Central memory CD4-positive, alpha-beta T cell (primary cell): ENCODE measurements at regions not wholly inside any gene's neighbourhood (a gene's known extent, or its start where the extent isn't known, plus 50 kb on each side); places are given as distances from the start of the nearest gene placed in this dataset.
"Not testable (repeated sequence)": the region's sequence is repeated elsewhere in the genome, so short reads cannot be mapped to it uniquely, and the experiment has no call there.

Source experiments
- DNase-seq: peaks from one replicate; pipeline ENCODE4 v3.0.0; 2022

DNA sequence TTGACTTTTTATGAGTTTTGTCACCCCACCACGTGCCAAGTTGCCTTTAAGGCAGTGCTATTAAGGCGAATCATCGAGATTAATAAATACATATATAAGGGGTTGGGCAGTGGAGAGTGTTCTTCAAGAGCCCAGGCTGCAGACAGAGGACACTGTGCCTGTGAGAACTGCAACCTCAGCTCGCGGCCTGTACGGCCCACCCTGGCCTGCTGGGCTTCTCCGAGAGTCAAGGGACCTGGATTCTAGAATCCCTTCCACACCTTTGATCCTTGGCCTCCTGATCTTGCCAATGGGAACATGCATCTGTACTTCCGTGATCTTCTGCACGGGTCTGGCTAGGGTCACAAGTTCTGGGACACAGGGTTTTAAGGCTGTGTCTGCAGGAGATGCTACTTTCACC is 54.5 kb downstream of the IRX5 start:
- no peak for DNase-seq

DNA sequence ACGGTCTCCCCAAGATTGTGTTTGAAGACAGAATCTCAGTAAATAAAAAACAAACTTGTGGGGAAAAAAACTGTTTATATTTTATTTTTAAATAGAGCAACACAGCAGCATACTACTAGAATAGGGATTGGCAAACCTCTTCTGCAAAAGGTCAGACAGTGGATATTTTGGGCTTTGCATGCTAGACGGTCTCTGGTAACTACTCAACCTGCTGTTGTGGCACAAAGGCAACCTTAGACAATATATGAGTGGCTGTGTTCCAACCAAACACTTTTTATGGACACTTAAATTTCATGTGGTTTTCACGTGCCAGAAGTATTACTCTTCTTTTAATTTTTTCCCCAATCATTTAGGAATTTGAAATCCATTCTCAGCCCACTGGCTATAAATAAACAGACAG is 55.0 kb downstream of the IRX5 start:
- DNase-seq = no peak

DNA sequence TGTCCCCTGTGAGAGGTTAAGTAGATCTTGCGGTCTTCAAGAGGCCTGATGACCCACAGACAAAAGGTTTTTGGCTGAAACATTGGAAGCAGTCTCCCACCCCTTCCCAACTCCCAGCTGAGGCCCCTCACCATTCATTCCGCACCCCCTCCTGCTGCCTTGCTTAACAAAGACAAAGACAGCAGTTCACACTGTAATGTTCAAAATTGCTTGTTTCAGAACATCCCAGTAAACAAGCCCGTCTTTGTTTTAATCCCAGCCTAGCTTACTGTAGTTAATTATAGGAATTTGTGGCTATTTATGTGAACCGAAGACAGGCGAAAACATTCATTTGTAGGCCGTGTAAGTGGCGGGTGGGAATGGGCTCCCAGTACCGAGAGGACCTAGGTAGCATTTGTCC is 55.7 kb downstream of the IRX5 start:
- no peak for DNase-seq

DNA sequence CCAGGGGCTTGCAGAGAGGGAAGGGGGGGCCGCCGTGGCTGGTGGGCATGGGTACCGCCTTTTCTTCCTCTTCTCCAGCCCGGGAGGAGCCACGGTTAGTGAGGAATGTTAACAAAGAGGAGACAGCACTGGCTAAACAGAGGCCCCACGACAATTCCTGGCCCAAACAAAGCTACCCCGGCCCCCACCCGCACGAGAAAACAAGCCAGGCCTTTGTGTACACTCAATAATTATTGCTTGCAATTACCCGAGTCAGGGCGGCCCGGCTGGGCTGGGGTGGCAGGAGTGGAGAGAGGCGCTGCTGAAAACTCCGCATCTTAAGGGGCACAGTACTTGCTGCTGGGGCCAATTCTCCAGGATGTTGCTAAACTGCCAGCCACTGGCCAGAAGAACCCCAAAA is 56.4 kb downstream of the IRX5 start:
- DNase-seq = no peak

DNA sequence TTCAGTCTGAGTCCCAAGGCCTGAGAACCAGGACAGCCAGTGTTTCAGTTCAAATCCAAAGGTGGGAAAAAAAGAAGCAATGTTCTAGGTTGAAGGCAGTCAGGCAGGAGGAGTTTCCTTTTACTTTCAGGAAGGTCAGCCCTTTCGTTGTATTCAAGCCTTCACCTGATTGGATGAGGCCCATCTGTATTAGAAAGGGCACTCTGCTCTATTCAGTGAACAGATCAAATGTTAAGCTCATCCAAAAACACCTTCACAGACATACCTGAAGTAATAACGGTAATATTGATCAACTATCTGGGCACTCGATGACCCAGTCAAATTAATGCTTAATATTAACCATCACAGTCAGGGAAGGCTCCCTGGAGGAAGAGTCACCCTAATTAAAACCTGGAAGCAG is 60.9 kb downstream of the IRX5 start:
- no peak for DNase-seq

DNA sequence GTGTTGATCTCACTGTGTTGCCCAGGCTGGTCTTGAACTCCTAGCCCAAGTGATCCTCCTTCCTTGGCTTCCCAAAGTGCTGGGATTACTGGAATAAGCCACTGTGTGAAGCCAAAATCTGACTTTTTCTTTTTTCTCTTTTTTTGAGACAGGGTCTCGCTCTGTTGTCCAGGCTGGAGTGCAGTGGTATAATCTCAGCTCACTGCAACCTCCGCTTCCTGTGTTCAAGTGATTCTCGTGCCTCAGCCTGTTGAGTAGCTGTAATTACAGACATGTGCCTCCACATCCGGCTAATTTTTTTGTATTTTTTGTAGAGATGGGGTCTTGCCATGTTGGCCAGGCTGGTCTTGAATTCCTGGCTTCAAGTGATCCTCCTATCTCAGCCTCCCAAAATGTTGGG is 61.3 kb downstream of the IRX5 start:
- not testable (repeated sequence) for DNase-seq

DNA sequence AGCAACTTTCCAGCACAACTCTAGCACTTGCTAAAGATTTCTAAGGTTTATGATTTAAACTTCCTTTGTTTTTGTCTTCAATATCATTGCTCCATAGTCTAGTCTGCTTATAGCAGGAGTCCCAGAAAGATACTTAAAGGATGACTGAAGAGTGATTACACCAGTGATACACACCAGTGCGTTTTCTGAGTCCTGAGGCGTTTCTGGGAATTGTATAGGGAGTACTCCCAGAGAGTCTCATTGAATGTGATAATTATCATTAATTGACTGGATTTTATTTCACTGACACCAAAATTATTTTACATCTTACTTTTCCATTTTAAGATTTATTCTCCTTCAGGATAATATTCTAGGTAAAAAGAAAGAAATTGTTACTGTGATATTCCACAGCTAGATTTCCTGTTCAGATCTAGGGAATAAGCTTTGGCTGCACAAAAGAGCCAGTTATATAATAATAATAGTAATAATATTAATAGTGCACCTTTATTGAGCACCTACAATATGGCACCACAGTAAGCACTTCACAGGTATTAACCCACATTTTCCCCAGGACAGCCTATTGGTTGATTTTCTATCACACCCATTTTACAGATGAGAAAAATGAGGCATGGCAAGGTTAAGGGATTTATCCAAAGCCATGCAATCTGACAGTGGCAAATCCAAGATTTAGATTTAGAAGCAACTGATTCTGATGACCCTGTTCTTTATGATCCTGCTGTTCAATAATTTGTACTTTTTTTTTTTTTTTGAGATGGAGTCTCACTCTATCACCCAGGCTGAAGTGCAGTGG is 62.6 kb downstream of the IRX5 start:
- DNase-seq = no peak

DNA sequence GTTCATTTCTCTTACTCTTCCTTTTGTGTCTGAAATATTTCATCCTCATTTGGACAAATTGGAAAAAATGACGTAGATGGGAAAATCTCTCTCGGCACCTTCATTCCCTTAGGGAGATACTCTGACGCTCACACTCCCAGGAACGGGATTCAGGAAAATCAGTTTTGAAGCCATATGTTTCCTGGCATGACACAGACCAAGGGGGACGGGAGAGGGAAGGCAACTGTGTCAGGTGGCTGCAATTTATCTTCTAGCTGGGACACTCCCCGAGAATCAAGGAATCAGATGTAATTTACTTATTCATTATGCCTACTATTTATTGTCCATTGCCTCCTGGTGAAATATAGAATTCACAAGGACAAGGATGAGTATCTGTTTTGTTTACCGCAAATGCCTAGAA is 65.5 kb downstream of the IRX5 start:
- DNase-seq = no peak

DNA sequence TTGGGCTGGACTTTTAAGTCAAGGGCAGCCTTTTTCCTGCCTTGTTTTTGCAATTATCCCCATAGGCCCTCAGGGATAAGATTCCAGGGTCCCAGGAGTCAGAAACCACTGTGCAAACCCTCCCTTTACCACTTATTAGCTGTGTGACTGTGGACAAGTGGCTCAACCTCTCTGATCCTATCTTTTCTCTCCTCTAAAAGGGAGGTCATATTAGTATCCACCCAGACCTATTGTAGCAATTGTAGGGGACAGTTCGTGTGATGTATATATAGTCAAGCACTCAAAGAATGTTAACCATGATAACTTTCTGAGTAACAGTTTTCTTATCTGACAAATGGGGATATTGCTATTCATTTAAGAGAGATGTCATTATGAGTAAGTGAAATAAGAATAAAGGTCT is 68.2 kb downstream of the IRX5 start:
- DNase-seq = no peak

DNA sequence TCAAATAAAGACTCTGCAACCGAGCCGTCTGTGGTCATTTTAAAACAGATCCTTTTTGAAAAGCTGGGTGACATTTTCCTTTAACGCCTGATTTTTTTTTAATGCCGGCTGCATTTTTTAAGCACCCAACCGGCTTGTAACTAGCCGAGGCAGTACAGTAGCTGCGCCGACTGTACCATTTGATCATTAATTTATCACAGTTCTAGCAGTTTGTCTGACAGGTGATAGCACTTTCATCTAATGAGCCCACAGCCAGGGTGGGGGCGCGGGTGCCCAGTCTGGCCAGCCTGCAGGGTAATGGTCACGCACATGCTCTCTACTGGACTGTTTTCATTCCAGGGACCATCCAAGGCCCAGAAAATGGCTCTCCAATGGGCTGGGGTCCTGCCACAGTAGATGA is 68.8 kb downstream of the IRX5 start:
- no peak for DNase-seq

DNA sequence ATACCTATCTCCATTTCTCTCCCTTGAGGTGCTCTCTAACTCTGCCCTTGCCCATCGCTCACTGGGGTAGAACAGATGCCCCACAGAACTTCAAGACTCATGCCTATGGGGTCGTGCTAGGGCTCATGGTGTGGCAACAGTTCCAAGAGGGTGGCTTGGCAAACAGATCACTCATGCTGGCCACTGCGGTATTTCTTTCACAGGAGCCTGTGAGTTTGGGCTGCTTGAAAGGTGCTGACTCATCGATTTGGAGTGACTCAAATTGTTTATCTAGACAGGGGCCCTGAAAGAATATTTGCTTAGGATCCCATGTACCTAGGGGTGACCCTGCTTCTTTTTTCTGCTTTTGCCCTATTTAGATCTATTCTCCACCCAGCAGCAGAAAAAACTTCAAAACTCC is 69.9 kb downstream of the IRX5 start:
- DNase-seq = no peak

DNA sequence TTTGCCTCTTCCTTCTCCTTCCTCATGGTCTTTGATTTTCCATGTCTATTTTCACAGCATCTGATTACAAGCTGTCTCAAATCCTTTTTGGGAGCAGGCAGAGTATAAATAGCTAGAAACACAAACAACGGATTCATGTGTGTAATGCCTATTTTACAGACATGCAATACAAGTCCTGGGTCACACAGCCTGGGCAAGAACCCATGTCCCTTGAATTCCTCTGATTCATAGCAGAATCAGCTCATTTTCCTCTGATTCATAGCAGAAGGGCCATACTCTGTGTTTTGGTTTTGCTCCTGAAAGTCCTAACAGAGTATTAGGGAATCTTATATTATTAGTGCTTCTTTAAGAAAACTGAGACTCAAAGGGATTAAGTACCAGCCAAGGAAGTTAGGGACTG is 71.3 kb downstream of the IRX5 start:
- DNase-seq = no peak

DNA sequence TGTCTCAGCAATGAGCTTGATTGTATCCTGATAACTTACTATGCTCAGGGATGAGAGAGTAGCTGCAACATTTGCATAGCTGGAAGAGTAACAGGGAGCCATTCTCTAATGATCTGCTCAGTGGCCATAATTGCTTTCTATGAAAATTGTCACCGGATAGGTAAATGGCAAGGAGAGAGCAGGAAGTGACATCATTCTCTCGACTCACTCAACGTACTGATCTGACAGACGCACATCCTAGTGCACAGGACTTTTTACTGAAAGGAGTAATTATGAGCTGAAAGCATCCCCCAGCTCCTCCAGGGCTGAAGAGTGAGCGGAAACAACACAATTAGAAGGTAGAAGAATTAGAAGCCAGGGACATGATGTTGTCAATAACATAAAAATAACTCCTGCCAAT is 71.8 kb downstream of the IRX5 start:
- DNase-seq = no peak

DNA sequence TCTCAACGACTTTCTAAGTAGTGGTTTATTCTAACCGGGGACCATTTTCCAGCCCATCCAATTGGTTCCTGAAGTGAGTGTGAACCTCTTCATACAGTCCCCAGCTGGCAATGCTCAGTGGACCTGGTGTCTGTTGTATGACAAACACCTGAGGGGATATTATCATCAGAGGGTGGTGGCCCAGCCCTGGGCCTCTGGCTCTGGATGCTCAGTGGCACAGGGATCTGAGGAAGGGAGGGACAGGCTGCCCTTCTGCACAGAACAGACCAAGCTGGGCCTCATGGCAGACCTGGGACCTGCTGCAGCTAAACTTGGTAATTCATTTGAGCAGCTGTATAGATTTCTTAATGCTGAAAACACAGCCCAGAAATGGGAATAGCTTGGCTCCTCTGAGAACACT is 72.6 kb downstream of the IRX5 start:
- no peak for DNase-seq

DNA sequence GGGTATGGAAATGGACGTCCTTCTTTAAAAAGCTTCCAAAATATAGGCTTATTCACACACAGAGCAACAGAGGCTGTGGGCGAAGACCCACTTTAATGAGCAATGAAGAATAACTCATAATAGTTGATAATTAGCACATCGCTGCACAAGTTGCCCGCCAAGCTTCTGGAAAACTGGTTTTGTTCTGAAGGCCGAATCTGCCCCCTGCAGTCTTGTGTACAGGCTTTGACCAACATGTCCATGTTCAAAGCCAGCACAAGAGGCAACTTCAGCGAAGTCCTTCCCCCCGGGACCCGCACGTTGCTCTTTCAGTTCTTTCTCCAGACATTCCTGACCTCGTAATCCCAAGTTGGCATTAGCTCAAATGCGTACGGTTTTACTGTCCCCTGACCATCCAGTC is 73.3 kb downstream of the IRX5 start:
- DNase-seq = no peak

DNA sequence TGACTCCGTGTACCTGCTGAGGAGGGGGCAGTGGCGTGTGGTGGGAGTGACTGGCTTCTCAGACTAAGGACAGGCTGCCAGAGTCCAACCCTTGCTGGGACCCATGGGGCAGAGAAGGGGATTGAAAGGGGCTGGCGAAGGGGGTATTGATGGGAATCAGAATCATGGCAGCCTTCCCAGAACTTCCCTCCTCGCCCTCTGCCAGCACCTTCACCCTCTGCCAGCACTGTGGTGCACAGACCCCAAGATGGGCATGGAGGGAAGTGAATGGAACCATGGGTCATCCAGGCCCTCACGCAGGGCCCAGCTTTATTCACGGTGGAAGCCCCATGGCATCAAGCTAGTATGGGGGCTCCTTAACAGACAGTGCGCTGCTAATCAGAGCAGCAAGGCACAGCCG is 76.8 kb downstream of the IRX5 start:
- DNase-seq = no peak

DNA sequence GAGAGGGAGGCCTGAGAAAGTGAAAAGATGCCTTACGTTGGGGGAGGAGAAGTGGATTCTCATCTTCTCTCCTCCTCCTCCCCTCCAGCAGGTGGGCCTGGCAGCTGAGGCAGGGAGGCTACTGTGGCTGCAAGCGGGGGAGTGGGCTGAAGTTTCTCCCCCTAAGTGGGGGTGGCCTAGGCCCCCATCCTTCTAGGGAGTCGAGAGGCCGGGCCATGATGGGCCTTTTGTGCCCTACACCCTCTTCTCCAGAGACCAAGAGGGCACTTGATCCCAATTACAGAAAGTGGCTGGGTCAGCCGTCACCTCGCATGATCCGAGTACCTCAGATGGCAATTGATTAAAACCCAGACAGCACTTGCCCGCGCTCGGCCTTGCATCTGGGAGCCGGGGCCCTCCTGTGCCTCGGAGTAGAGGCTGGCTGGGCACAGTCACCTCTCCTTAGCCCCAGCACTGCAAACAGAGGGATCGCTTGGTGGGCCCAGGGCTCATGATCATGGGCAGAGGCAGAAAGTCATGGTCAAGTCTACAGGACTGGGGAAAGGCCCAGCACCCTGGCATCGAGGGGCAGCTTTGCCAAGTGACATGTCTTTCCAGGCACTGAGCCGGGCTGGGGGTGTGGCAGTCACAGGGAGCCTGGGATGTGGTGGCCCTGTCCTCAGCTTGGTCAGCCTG is 78.3 kb downstream of the IRX5 start:
- no peak for DNase-seq

DNA sequence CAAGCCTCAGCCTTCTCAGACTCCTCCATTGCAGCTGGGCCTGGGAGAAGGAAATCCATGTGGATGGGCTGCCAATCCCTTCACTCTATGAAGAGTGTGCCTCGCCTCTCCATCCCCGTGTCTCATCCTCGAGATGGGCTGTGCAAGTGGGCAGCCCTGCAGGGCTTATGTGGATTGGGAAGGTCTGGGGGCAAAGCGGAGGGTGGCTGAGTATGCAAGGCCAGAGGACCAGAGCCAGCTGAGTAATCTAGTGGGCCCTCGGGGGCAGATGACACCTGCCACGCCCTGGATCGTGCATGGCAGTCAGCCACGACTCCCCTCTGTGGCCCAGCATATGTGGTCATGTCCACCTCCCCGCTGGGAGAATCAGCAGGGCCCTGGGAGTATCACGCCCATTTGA is 78.9 kb downstream of the IRX5 start:
- DNase-seq = no peak

DNA sequence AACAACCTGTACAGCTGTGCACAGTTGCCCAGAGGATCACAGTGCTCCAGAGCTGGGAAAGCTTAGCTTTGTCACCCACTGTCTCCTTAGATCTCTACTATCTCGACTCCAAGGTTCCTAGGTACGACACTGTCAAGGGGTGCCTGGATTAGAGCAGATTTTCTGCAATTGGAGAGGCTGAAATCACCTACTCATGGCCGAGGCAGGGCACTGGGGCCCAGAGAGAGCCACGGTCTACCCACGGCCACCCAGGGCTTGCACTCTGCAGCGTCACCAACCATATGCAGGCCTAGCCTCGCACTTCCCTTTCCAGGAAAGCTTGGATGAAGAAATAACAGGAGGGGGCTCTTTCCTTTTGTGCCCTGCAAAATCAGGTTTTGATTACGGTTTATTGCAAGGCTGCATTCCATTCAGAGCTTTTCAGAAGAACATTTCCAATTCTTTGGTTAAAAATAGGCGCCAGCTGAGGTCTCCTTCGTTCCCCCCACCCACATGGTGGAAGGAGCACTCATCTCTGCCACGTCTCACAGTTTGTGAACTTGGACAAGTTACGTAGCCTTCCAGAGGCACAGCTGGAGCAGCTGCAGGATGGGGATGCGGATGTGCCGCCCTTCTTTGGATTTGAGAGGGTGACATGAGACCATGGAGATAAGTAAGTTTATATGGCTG is 80.0 kb downstream of the IRX5 start:
- DNase-seq = no peak

DNA sequence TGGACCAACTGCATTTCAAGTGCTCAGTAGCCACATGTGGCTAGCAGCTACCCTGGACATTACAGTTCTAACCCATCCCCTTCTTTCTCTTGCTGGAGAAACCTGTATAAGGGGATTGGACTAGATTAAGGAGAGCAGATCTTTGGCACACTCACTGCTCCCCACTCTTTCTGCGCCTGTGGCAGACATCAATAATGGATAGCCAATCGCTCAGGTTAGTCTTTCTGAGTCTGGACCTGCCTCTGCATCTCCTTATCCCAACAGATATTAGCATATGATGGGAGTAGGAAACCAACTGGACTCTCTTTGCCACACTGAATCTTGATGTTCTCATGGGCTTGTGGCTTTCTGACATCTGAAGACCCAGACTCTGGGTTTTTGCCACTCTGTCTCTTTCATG is 81.7 kb downstream of the IRX5 start:
- no peak for DNase-seq

DNA sequence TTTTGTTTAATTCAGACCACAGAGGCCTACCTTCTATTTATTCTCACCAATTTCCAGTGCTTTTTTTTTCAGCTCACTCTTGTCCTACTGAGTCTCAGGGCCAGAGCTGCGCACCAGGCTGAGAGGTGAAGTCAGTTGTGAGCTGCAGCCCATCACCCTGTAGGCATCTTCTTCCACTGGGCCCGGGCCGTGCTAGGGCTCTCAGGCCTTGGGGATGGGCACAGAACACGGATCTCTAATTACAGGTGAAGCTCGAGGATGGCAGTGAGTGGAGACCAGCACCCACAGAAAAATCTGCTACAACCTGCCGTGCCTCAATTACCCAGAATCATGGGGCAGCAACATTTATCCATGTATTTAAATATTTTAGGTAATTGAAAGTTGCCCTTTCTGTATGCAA is 82.1 kb downstream of the IRX5 start:
- no peak for DNase-seq

DNA sequence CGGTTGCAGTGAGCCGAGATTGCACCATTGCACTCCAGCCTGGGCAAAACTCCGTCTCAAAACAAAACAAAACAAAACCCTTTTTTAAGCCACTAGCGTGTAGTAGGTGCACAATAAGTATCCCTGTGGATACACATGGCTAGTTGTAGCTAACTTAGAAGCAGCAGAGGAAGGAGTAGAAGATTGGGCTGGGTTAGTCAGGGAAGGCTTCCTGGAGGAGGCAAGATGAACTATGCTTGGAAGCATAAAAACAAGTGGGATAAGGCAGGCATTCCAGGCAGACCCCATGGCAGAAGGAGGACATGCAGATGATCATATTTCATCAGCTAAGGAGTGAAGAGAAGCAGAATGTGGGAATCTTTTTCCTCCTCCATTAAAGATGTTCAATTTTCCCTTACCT is 83.4 kb downstream of the IRX5 start:
- DNase-seq = no peak

DNA sequence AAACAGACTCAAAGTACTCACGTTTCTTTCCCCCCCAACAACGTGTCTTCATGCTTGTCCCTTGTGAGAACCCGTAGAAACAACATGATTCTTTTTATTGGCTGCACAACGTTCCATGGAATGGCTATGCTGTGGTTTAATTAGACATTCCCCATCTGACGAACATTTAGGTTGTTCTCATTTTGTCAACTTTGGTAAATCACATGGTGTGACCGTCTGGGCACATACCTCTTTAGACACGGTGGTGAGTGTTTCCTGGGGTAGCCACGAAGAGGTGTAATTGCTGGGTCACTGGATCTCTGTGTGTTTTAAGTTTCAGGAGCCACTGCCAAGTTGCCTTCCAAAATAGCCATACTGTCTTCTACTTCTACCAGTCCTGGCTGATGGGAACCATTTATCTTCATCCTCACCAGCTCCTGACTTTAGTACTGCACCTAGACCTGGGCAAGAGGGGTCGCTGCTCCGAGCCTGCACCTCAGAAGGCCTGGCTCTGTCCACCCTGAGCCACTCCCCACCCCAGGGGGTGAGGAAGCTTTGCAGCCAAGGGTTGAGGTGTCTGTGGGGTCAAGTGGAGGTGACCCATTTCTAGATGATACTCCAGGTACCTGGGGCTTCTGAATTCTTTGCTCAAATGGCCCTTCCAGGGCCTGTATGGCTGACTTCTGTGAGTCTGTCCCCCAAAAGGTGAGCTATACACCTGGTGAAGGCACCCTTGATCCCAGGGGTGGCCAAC is 84.7 kb downstream of the IRX5 start:
- DNase-seq = no peak

DNA sequence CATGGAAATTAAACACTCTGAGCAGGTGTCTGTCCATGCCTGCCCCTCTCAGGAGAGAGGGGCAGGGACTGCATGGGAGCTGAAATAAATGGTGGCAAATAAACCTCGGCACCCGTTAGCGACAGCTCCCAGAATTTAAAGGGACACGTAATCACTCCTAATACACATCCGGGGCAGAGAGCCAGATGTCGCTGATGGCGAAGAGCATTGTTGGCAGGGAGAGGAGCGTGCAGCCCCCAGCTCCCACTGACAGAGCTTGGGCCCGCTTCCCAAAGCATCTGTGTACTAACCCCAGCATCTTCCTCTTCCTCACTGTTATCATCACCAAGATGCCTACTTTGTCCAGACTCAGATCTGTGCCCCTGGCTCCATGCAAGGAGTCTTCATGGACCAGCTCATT is 85.8 kb downstream of the IRX5 start:
- no peak for DNase-seq
